ENCODE measurements at regions not wholly inside any gene's neighbourhood (a gene's known extent, or its start where the extent isn't known, plus 50 kb on each side); places are given as distances from the start of the nearest gene placed in this dataset.
"Not testable (repeated sequence)": the region's sequence is repeated elsewhere in the genome, so short reads cannot be mapped to it uniquely, and the experiment has no call there.

GRCh38 chr10:127610816-127611215, 61.7 kb downstream of the NPS start:
- no peaks in the 10 kb centered on the region for H3K36me3 Mint-ChIP-seq (ENCODE audit: low read depth)
- peaks cover 2% of the 10 kb centered on the region for H3K27me3 Mint-ChIP-seq (ENCODE audit: low read depth)
- CTCF ChIA-PET: no interaction called here
- no peaks in the 10 kb centered on the region for H3K9me3 Mint-ChIP-seq
- intact Hi-C loops (cut with micrococcal nuclease): no loop called here
- no peak overlapping the region for H3K4me3 Mint-ChIP-seq
- no peaks in the 10 kb centered on the region for H3K4me1 Mint-ChIP-seq (ENCODE audit: low read depth)
- H3K27ac Mint-ChIP-seq: no peak overlapping the region
- no peak for DNase-seq

- intact Hi-C loops (cut with micrococcal nuclease): no loop called here
- Mint-ChIP-seq H3K36me3 (ENCODE audit: low read depth) (no peaks in the 10 kb centered on the region), H3K4me1 (ENCODE audit: low read depth) (no peaks in the 10 kb centered on the region), H3K27ac (no peak overlapping the region), H3K27me3 (ENCODE audit: low read depth) (no peaks in the 10 kb centered on the region), H3K4me3 (no peak overlapping the region), H3K9me3 (no peaks in the 10 kb centered on the region)
- CTCF ChIA-PET: no interaction called here
- no peak for DNase-seq
Observed at GRCh38 chr10:127614484-127615017, 65.4 kb downstream of the NPS start.

- CTCF ChIA-PET: interaction anchor here (0.6 kb wide), 1 partner anchor 594 kb away, joined by 3 read pairs; no protein-coding TSS in a partner anchor
- no peaks in the 10 kb centered on the region for H3K9me3 Mint-ChIP-seq
- DNase-seq: no peak
- H3K27ac Mint-ChIP-seq: no peak overlapping the region
- H3K27me3 Mint-ChIP-seq (ENCODE audit: low read depth): no peaks in the 10 kb centered on the region
- no peaks in the 10 kb centered on the region for H3K4me1 Mint-ChIP-seq (ENCODE audit: low read depth)
- no peak overlapping the region for H3K4me3 Mint-ChIP-seq
- H3K36me3 Mint-ChIP-seq (ENCODE audit: low read depth): no peaks in the 10 kb centered on the region
- intact Hi-C loops (cut with micrococcal nuclease): no loop called here
Observed at GRCh38 chr10:127618797-127619196, 69.7 kb downstream of the NPS start.

- no peak for DNase-seq
- Mint-ChIP-seq H3K4me1 (ENCODE audit: low read depth) (no peaks in the 10 kb centered on the region), H3K27me3 (ENCODE audit: low read depth) (no peaks in the 10 kb centered on the region), H3K9me3 (peaks cover 1% of the 10 kb centered on the region), H3K4me3 (no peak overlapping the region), H3K36me3 (ENCODE audit: low read depth) (no peaks in the 10 kb centered on the region), H3K27ac (no peak overlapping the region)
- CTCF ChIA-PET: interaction anchor here (0.6 kb wide), 1 partner anchor 595 kb away, joined by 3 read pairs; no protein-coding TSS in a partner anchor
- intact Hi-C loops (cut with micrococcal nuclease): no loop called here
Observed at GRCh38 chr10:127619546-127620325, 70.6 kb downstream of the NPS start.

- H3K4me1 Mint-ChIP-seq (ENCODE audit: low read depth): no peaks in the 10 kb centered on the region
- DNase-seq: no peak
- H3K4me3 Mint-ChIP-seq: no peak overlapping the region
- peaks cover 19% of the 10 kb centered on the region for H3K9me3 Mint-ChIP-seq
- no peaks in the 10 kb centered on the region for H3K36me3 Mint-ChIP-seq (ENCODE audit: low read depth)
- H3K27ac Mint-ChIP-seq: no peak overlapping the region
- intact Hi-C loops (cut with micrococcal nuclease): no loop called here
- H3K27me3 Mint-ChIP-seq (ENCODE audit: low read depth): peaks cover 10% of the 10 kb centered on the region
- CTCF ChIA-PET: no interaction called here
Observed at GRCh38 chr10:127635882-127636281, 86.8 kb downstream of the NPS start.

- H3K4me1 Mint-ChIP-seq (ENCODE audit: low read depth): no peaks in the 10 kb centered on the region
- H3K27ac Mint-ChIP-seq: no peak overlapping the region
- intact Hi-C loops (cut with micrococcal nuclease): no loop called here
- no peak overlapping the region for H3K4me3 Mint-ChIP-seq
- peaks cover 6% of the 10 kb centered on the region for H3K27me3 Mint-ChIP-seq (ENCODE audit: low read depth)
- CTCF ChIA-PET: no interaction called here
- no peak for DNase-seq
- no peaks in the 10 kb centered on the region for H3K9me3 Mint-ChIP-seq
- H3K36me3 Mint-ChIP-seq (ENCODE audit: low read depth): no peaks in the 10 kb centered on the region
Observed at GRCh38 chr10:127648885-127649284, 88.1 kb upstream of the FOXI2 start.

GRCh38 chr10:127649642-127650041, 87.3 kb upstream of the FOXI2 start:
- intact Hi-C loops (cut with micrococcal nuclease): no loop called here
- CTCF ChIA-PET: interaction anchor here (0.6 kb wide), 1 partner anchor 164 kb away, joined by 3 read pairs; no protein-coding TSS in a partner anchor

GRCh38 chr10:127657056-127657455, 79.9 kb upstream of the FOXI2 start:
- Mint-ChIP-seq H3K36me3 (ENCODE audit: low read depth) (no peaks in the 10 kb centered on the region), H3K4me1 (ENCODE audit: low read depth) (no peaks in the 10 kb centered on the region), H3K9me3 (no peaks in the 10 kb centered on the region), H3K4me3 (no peak overlapping the region), H3K27me3 (ENCODE audit: low read depth) (peaks cover 2% of the 10 kb centered on the region), H3K27ac (no peak overlapping the region)
- CTCF ChIA-PET: no interaction called here
- no peak for DNase-seq
- intact Hi-C loops (cut with micrococcal nuclease): no loop called here

More at GRCh38 chr10:127649642-127650041, 87.3 kb upstream of the FOXI2 start:
- no peak overlapping the region for H3K4me3 Mint-ChIP-seq
- no peaks in the 10 kb centered on the region for H3K4me1 Mint-ChIP-seq (ENCODE audit: low read depth)
- H3K9me3 Mint-ChIP-seq: no peaks in the 10 kb centered on the region
- no peak overlapping the region for H3K27ac Mint-ChIP-seq
- H3K27me3 Mint-ChIP-seq (ENCODE audit: low read depth): peaks cover 2% of the 10 kb centered on the region
- no peak for DNase-seq
- no peaks in the 10 kb centered on the region for H3K36me3 Mint-ChIP-seq (ENCODE audit: low read depth)

- H3K27ac Mint-ChIP-seq; H3K4me3 Mint-ChIP-seq; intact Hi-C loops (cut with micrococcal nuclease); H3K36me3 Mint-ChIP-seq (ENCODE audit: low read depth); H3K27me3 Mint-ChIP-seq (ENCODE audit: low read depth); H3K9me3 Mint-ChIP-seq; DNase-seq; H3K4me1 Mint-ChIP-seq (ENCODE audit: low read depth): not testable (repeated sequence)
- CTCF ChIA-PET: interaction anchor here (1.5 kb wide), 1 partner anchor 178 kb away, joined by 4 read pairs; no protein-coding TSS in a partner anchor
Observed at GRCh38 chr10:127676430-127676829, 60.6 kb upstream of the FOXI2 start.

GRCh38 chr10:127678091-127678490, 58.9 kb upstream of the FOXI2 start:
- intact Hi-C loops (cut with micrococcal nuclease): no loop called here
- CTCF ChIA-PET: no interaction called here

GRCh38 chr10:127679642-127680255, 57.2 kb upstream of the FOXI2 start:
- Mint-ChIP-seq H3K27ac (no peak overlapping the region), H3K9me3 (no peaks in the 10 kb centered on the region), H3K4me1 (ENCODE audit: low read depth) (no peaks in the 10 kb centered on the region), H3K4me3 (no peak overlapping the region), H3K27me3 (ENCODE audit: low read depth) (no peaks in the 10 kb centered on the region), H3K36me3 (ENCODE audit: low read depth) (no peaks in the 10 kb centered on the region)
- CTCF ChIA-PET: interaction anchor here (0.6 to 1.2 kb wide), 2 partner anchors 105 to 582 kb away, joined by 3 read pairs; no protein-coding TSS in a partner anchor
- intact Hi-C loops (cut with micrococcal nuclease): no loop called here
- DNase-seq: no peak

More at GRCh38 chr10:127678091-127678490, 58.9 kb upstream of the FOXI2 start:
- no peaks in the 10 kb centered on the region for H3K27me3 Mint-ChIP-seq (ENCODE audit: low read depth)
- no peak overlapping the region for H3K27ac Mint-ChIP-seq
- H3K36me3 Mint-ChIP-seq (ENCODE audit: low read depth): no peaks in the 10 kb centered on the region
- no peaks in the 10 kb centered on the region for H3K9me3 Mint-ChIP-seq
- DNase-seq: no peak
- H3K4me1 Mint-ChIP-seq (ENCODE audit: low read depth): no peaks in the 10 kb centered on the region
- H3K4me3 Mint-ChIP-seq: no peak overlapping the region
